HG02870 (cell line): ENCODE measurements at regions not wholly inside any gene's neighbourhood (a gene's known extent, or its start where the extent isn't known, plus 50 kb on each side); places are given as distances from the start of the nearest gene placed in this dataset.
"Not testable (repeated sequence)": the region's sequence is repeated elsewhere in the genome, so short reads cannot be mapped to it uniquely, and the experiment has no call there.

Experiments used
- ATAC-seq: cut with Tn5 transposase; IDR thresholded peaks from one replicate; pipeline ENCODE4 v1.9.1; 2021; ENCODE audit warnings: mild to moderate bottlenecking, moderate library complexity; ENCODE audit not compliant: unreplicated experiment

- no peak for ATAC-seq
Measured at GRCh38 chr14:48738186-48738925, 847.8 kb downstream of the RPS29 start.

DNA sequence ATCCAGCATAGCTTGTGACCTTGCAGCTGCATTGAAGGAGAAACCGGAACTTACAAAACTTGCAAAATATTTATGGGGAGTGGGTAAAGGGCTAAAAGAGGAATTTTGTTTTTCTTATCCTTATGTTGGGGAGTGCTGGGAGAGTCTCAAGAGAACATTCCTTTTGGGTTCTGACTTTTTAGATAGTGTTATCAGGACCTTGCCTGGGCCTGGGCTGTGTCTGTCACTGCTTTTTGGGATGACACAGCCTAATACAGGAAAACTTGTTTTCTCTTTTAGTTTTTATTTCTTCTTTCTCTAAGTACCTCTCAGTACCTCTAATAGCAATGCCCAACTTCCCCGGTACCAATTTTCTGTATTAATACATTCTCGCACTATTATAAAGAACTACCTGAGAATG, 850.6 kb downstream of the RPS29 start:
- no peak for ATAC-seq

DNA sequence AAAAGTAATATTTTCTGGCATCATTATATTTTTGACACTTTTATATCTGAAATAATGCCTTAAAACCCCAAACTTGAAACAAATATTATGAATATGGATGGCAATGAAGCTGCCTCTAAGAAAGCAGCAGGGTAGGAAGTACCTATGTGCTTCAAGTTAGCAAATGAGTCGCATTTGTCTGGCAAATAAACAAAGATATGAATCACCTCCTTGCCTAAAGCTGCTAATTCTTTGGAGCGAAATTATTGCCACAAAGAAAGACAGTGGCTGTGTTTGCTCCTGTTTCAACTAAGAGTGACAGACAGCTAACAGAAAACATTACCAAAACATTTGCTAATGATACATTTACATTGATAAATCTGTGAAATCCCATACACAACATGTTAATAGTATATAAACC, 854.9 kb downstream of the RPS29 start:
- ATAC-seq = no peak

- ATAC-seq = no peak
Measured at GRCh38 chr14:48726080-48726642, 860.0 kb downstream of the RPS29 start.

DNA sequence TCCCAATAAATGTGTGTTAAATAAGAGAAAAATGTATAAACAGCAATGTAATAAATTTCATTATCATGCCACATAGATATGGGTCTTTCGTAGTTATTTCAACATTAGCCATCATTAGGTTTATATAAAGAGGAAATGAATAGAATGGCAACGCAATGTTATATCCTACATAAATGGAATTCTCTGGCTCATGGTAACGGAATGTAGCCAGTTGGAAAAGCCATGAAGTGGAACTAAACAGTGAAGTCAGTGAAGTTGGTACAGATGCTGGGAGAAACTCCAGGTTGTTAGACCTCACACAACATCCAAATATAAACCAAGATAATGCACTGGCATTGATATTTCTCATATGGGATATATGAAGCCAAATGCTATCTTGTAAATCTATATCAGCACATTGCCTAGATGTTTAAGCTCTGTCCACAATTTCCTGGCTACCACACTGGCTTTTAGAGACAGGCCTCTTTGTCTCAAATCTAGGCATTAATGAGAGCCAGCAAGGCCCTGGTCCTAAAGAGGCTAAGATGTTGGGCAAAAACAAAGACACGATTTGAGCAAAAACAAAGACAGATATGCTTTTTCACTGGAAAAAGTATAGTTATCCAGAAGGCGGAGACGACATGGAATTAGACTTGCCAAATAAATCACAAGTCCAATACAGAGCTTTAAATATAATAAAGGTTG, 861.0 kb downstream of the RPS29 start:
- no peak for ATAC-seq

GRCh38 chr14:48723841-48724495, 862.2 kb downstream of the RPS29 start:
- ATAC-seq = no peak

GRCh38 chr14:48714366-48714765, 871.8 kb downstream of the RPS29 start:
- ATAC-seq = no peak

DNA sequence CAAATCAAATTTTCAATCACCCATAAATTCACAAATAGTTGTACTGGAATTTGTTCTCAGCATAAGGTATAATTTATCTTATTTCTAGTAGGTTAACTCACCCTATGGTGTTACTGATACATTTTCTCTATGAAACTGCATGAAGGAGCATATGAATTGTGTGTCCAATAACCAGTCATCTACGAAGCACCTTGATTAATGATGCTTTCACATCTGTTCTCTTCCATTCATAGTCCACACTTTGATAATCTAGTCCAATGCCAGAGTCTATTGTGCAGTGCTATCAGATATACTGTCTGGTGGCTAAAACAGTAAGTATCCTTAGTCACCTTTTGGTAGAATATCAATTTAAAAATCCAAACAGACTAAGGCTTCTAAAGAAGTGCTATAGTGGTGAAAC, 876.0 kb downstream of the RPS29 start:
- no peak for ATAC-seq

- no peak for ATAC-seq
Measured at GRCh38 chr14:48709277-48709785, 876.8 kb downstream of the RPS29 start.

DNA sequence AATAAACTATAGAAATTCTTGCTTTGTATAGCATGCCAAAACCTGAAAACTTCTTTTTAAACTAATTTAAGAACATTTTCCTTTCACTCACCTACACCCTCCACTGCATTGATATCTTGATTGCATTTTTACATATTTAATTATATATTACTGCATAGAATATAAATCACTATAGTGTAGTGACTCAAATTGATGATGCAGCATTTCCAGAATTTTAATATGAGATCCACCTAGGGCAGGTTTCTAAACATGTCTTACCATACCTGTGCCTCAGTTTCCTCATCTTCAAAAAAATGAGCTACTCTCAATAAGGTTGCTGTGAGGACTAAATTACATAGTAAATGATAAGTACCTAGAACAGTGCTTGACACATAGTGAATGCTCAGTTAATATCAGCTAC, 881.5 kb downstream of the RPS29 start:
- ATAC-seq = no peak

DNA sequence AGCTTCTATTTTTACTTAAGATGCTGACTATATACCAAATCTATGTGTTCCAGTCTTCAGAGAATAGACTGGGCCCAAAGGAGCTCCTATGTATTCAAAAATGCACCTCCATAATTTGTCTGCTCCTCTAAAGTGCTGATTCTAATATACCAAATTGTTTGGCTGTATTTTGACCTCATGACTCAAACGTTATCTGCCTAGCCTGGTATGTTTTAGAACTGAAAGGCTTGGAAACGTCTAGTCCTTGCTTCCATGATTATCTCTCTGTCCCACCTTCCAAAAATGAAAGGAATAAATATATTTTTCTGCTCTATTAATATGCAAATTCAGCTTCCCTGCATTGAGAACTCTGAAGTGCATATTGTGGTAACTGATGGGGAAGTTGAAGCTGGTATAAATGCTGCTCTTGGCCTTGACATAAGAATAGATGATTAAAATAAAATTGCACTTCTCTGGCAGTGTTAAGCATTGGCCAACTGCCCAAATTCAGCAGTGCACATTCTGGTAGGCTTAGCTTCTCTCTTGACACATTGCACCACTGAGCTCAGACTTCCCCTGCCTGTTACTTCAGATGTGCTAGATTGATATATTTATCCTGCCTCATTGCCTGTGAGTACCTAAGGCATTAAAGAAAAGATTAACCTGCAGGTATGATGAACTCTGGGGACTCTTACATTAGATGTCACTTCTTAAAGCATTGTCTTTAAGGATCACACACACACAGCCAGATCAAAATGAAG, 882.3 kb downstream of the RPS29 start:
- no peak for ATAC-seq

DNA sequence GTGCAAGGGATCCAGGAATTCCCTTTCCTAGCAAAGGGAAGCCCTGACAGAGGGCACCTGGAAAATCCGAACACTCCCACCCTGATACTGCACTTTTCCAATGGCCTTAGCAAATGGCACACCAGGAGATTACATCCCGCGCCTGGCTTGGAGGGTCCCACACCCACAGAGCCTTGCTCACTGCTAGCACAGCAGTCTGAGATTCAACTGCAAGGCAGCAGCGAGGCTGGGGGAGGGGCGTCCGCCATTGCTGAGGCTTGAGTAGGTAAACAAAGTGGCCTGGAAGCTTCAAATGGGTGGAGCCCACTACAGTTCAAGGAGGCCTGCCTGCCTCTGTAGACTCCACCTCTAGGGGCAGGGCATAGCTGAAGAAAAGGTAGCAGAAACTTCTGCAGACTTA, 888.8 kb downstream of the RPS29 start:
- not testable (repeated sequence) for ATAC-seq

- ATAC-seq = no peak
Measured at GRCh38 chr14:48693793-48694192, 892.4 kb downstream of the RPS29 start.

DNA sequence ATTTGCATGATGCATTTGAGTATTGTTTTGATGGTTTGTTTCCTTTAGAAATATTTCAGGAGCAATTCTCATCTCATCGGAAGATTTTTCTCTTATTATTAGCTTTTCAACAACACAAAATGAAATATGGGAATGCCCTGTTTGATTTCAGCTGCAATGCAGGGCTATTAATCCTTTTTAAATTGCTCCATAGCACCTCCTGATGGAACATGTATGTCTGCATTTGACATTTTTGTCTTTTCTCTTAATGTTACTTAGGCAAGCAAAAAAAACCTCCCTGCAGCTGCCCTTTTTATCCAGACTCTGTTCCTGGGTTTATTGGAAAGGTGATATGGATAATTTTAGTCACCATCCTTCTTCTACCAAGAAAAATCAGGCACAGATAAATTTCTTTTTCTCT, 895.8 kb downstream of the RPS29 start:
- ATAC-seq = no peak

DNA sequence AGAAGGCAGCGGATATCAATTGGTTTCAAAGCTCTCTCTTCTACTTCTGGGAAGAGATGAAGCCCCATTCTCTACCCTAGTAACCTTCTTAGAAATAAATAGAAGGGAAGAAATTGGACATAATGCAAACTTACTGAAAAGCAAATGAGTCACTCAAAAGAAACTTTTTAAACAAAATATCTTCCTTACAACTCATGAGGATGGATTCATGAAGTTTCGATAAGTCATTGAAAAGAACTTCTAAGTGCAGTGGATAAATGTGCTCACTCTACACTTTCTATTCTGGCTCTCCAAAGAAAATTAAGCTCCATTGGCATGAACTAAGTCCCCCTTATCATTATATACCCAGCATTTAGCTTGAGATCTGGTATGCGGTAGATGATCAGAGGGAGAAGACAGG, 899.5 kb downstream of the RPS29 start:
- no peak for ATAC-seq

- ATAC-seq = no peak
Measured at GRCh38 chr14:48672506-48672905, 913.7 kb downstream of the RPS29 start.

DNA sequence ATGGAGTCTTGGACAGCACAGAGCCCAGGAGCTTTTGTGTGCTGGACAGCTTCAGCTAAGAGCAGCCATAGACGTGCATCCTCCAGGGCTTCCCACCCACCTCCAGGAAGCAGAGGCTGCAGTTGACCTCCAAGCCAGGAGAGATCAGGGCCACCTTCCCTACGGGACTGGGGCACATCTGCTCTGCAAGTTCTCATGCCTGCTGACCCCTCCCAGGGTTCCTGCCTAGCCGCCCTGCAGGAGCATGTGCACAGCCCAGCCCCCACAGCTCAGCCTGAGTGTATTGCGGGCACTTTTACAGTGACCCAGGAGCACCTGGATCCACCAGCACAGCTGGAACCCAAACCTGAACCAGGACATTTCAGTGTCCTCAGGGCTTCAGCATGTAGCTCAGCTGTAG, 915.2 kb downstream of the RPS29 start:
- no peak for ATAC-seq

- ATAC-seq = no peak
Measured at GRCh38 chr14:48665077-48665784, 920.9 kb downstream of the RPS29 start.

DNA sequence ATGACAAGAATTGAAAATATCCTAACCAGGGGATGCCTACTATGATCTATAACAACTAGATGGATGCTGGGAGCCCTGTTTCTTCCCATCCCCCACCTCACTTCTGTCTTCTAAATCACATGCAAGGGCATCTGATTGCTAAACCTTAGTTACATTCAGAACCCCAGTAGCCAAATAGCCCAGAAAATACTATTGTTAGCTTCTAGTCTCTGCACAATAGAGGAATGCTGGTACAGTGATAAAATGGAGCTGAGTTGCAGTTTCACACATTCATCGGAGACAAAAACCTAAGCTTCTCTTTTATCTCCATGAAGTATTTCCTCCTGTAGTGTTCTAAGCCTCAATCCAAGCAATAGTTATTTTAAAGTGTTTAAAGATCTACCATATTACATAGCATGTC, 942.9 kb downstream of the RPS29 start:
- ATAC-seq = no peak

DNA sequence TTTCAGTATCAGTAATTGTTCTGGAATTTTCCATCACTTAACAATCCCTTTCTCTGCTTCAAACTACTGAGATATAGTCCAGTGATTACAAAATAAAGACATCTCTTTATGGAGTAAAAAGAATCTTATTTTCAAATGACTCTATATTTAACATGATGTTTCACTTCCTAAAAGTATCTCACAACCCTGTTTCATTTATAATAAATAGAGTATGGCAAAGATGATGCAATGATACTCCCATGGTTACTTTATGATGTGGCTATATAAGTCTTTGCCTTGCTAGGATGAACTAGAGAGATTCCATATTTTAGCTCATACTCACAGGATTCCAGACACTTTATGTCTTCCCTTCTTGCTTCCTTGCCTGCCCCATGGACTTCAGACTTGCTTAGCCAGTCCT, 953.5 kb upstream of the MDGA2 start:
- ATAC-seq = no peak
